Esophagus squamous epithelium (tissue), 5 donors: ENCODE measurements at regions not wholly inside any gene's neighbourhood (a gene's known extent, or its start where the extent isn't known, plus 50 kb on each side); places are given as distances from the start of the nearest gene placed in this dataset.

Experiments used
- DNase-seq: peaks from one replicate; lab custom pipeline; 2025; lab: John Stamatoyannopoulos, UW
- H3K27ac ChIP-seq, 4 donors: fragments of 200-600 bp; sonication (generic); one replicate each; pipeline ENCODE4 v1.5.1; 2016 to 2019; ENCODE audit warnings: mild to moderate bottlenecking in 1 of 4
- H3K27me3 ChIP-seq, 4 donors: fragments of 200-600 bp; sonication (generic); 1 replicate in 3 of 4; 2 replicates in 1 of 4; pipeline versions ENCODE4 v1.5.1 to v1.6.0; 2017 to 2021; ENCODE audit warnings: antibody characterized with exemption in 1 of 4
- H3K36me3 ChIP-seq, 3 donors: fragments of 200-600 bp; sonication (generic); one replicate each; pipeline ENCODE4 v1.5.1; 2016 to 2019
- H3K4me1 ChIP-seq, 3 donors: fragments of 200-600 bp; sonication (generic); one replicate each; pipeline ENCODE4 v1.5.1; 2017 to 2019
- H3K4me3 ChIP-seq, 4 donors: fragments of 200-600 bp; sonication (generic); 1 replicate in 3 of 4; 2 replicates in 1 of 4; pipeline ENCODE4 v1.5.1; 2016 to 2019; ENCODE audit warnings: mild to moderate bottlenecking in 2 of 4, moderate library complexity in 1 of 4
- H3K9me3 ChIP-seq, 3 donors: fragments of 200-600 bp; sonication (generic); one replicate each; pipeline ENCODE4 v1.5.1; 2016 to 2019
- POLR2A ChIP-seq, 4 donors: fragments of 450-650 bp; IDR thresholded peaks; one replicate each; pipeline ENCODE4 v1.6.1; 2017; ENCODE audit warnings: antibody characterized with exemption in 4 of 4, mild to moderate bottlenecking in 4 of 4, moderate library complexity in 3 of 4
- WGBS, 2 donors: methylation state at CpG; one replicate each; pipeline ENCODE4 v1.1.5; 2018; 5-methylcytosine and 5-hydroxymethylcytosine counted together
- intact Hi-C: fragments of 100-400 bp; cut with DNase I; formaldehyde crosslinking; loops from one replicate; pipeline ENCODE4 v1.15.0; 2022
- TF ChIP-seq, protein P1 (sequence below), 6 experiments: fragments of 450-650 bp in 4 of 6; fragments of 200-600 bp in 2 of 6; sonication (generic) in 2 of 6; IDR thresholded peaks; one replicate each; pipeline ENCODE4 v1.5.1; 2016 to 2019; ENCODE audit warnings: antibody characterized with exemption in 6 of 6, mild to moderate bottlenecking in 4 of 6, moderate library complexity in 4 of 6
- donor health status: DM: yes; HTN: yes; CAD: no.

- H3K27ac ChIP-seq, result peak overlapping the region in 3 of 4 donors; percentile 29 to 46 (median 44)
- no peak overlapping the region for H3K4me3 ChIP-seq
- intact Hi-C loops, result no loop called here
- WGBS, 2 donors, result 20 to 34% methylated on average over 2 to 6 of the region's 6 CpGs
- no peaks in the 10 kb centered on the region for H3K9me3 ChIP-seq
- no peaks in the 10 kb centered on the region for H3K27me3 ChIP-seq
- no peaks in the 10 kb centered on the region for H3K36me3 ChIP-seq
- peaks cover 0 to 17% (median 9%) of the 10 kb centered on the region in 3 donors for H3K4me1 ChIP-seq
- no peak for DNase-seq
- TF ChIP-seq POLR2A (IDR thresholded peaks at IDR 0.05), result no peak
- TF ChIP-seq, protein P1, sequence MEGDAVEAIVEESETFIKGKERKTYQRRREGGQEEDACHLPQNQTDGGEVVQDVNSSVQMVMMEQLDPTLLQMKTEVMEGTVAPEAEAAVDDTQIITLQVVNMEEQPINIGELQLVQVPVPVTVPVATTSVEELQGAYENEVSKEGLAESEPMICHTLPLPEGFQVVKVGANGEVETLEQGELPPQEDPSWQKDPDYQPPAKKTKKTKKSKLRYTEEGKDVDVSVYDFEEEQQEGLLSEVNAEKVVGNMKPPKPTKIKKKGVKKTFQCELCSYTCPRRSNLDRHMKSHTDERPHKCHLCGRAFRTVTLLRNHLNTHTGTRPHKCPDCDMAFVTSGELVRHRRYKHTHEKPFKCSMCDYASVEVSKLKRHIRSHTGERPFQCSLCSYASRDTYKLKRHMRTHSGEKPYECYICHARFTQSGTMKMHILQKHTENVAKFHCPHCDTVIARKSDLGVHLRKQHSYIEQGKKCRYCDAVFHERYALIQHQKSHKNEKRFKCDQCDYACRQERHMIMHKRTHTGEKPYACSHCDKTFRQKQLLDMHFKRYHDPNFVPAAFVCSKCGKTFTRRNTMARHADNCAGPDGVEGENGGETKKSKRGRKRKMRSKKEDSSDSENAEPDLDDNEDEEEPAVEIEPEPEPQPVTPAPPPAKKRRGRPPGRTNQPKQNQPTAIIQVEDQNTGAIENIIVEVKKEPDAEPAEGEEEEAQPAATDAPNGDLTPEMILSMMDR (IDR thresholded peaks at IDR 0.05), result no peak
Observed at GRCh38 chr1:163664671-163665335, 343.0 kb downstream of the NUF2 start.

GRCh38 chr1:163668472-163668871, 346.7 kb downstream of the NUF2 start:
- no peak for DNase-seq
- Histone ChIP-seq H3K9me3 (no peaks in the 10 kb centered on the region), H3K27me3 (no peaks in the 10 kb centered on the region), H3K4me3 (no peak overlapping the region), H3K27ac (no peak overlapping the region), H3K36me3 (no peaks in the 10 kb centered on the region), H3K4me1 (peaks cover 0 to 17% (median 9%) of the 10 kb centered on the region in 3 donors)
- TF ChIP-seq, protein P1 (IDR thresholded peaks at IDR 0.05), result no peak
- no peak for TF ChIP-seq POLR2A (IDR thresholded peaks at IDR 0.05)
- WGBS, 2 donors, result 55 to 57% methylated on average over 2 of the region's 2 CpGs
- intact Hi-C loops, result no loop called here

DNA sequence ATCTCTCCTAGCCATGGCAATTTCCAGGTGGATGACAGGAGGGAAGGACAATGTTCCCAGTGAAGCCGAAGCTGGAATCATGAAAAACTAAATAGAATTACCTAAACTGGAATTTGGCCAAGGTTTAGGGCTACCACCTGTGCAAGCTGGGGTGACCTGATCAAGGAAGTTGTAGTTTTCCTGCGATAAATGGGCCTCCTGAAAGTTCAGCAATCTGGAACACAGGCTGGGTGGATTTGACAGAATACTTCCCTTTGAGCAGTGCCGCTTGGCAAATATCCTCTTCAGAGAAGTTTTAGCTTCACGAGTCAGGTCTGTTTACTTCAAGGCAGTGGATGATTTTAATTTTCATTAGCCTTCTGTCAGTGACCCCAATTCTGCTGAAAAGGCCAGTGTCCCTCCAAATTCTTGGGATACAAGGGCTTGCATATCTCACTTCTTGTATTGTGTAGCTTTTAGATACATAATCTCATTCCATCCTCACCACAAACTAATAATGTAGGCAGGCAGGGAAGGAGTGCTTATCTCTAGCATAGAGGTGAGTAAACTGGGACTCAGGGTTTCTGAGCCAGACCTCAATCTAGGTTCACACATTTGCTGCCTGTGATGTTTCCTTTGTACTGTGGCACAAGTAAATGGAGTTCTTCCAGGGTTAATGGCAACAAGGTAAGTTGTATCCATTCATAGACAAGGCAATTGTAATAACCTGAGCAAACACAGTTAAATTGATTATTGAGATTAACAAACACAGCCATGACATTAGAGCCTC, 349.4 kb downstream of the NUF2 start:
- DNase-seq, result no peak
- intact Hi-C loops, result no loop called here
- no peak for TF ChIP-seq POLR2A (IDR thresholded peaks at IDR 0.05)
- TF ChIP-seq, protein P1 (IDR thresholded peaks at IDR 0.05), result no peak
- no peaks in the 10 kb centered on the region for H3K9me3 ChIP-seq
- H3K27me3 ChIP-seq, result no peaks in the 10 kb centered on the region
- 55 to 69% methylated on average over 4 of the region's 4 CpGs for WGBS, 2 donors
- no peak overlapping the region for H3K27ac ChIP-seq
- no peak overlapping the region for H3K4me3 ChIP-seq
- no peaks in the 10 kb centered on the region for H3K4me1 ChIP-seq
- H3K36me3 ChIP-seq, result no peaks in the 10 kb centered on the region

- H3K4me3 ChIP-seq, result no peak overlapping the region
- H3K4me1 ChIP-seq, result no peaks in the 10 kb centered on the region
- no peak overlapping the region for H3K27ac ChIP-seq
- H3K27me3 ChIP-seq, result no peaks in the 10 kb centered on the region
- no peak for TF ChIP-seq POLR2A (IDR thresholded peaks at IDR 0.05)
- TF ChIP-seq, protein P1 (IDR thresholded peaks at IDR 0.05), result no peak
- no peaks in the 10 kb centered on the region for H3K9me3 ChIP-seq
- 74 to 75% methylated on average over 9 of the region's 9 CpGs for WGBS, 2 donors
- no peaks in the 10 kb centered on the region for H3K36me3 ChIP-seq
- DNase-seq, result no peak
- intact Hi-C loops, result no loop called here
Observed at GRCh38 chr1:163672976-163673758, 351.4 kb downstream of the NUF2 start.
